Activated CD4-positive, alpha-beta T cell treated with anti-CD3 and anti-CD28 coated beads for 48 hours (primary cell): ENCODE measurements at regions not wholly inside any gene's neighbourhood (a gene's known extent, or its start where the extent isn't known, plus 50 kb on each side); places are given as distances from the start of the nearest gene placed in this dataset.

ENCODE experiments used
- DNase-seq: peaks from one replicate; pipeline ENCODE4 v3.0.0-alpha.2; 2020

DNA sequence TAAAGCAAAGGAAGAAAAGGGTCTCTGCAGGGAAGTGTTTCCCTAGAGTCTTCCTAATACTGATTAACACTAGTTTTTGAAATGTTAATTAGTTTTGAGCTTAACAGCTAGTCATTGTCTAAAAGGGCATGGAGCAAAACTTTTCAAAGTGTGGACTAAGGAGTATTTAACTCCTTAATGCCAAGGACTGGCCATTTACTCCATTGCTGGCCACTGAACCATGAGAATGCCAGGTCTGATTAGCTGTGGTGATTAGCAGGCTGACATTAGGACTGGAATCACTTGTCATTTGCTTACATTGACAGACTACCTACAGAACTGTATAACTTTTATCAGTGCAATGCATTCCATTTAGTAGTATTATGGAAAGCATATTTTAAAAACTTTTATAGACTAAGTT is 987.0 kb downstream of the NR2F1-AS1 start:
- no peak for DNase-seq

DNA sequence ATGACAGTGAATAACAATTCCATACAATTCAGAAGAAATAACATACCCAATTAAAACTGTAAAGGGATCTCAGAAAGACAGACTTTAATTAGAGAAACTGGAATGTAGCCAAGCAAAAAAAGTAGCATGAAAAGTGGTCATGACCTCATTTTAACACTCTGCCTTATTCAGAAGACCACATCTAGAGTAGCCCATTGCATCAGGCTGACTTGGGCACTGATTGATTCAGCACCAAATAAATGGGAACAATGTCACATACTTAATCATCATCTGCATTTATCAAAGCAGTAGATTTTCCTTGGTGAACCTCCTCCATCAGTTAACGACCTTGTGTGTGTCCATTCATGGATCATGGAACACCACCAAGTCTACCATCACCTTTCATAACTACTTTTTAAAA is 992.1 kb downstream of the NR2F1-AS1 start:
- DNase-seq, result no peak

DNA sequence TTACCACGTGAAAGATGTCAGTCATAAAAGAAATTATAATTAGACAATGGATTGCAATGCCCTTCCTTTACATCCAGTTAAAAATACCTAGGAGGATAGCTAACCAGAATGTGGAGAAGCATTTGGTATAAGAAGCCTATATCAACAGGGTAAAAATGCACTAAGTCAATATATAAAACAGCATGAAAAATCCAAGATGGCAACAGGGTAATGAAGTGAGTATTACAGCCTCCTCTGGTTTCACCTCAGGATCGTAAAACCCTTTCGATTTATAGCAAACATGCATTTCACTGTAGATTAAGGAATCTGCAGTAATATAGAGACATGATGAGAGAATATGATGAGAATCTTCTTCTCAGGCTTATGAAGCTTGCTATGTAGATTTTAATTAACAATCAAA is 999.3 kb downstream of the NR2F1-AS1 start:
- DNase-seq, result no peak

DNA sequence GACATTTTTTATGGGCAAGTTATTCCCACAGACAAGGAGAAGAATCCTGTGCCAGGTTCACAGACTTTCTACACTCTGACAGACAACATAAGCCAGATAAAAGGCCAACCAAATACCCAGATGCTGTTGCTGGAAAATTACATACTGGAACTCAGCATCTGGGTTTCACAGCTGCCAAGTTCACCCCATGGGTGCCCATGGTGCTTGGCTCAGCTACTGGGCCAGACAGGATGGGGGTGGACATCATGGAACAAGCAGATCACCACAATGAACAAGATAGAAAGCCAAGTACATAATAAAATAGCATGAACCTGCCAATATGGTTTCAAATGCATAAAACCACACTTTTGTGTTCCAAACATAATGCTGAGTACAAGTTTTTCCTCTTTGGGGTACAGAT is 999.8 kb downstream of the NR2F1-AS1 start:
- DNase-seq, result no peak

- no peak for DNase-seq
Observed at GRCh38 chr5:92580814-92581213, 1000.2 kb downstream of the NR2F1-AS1 start.

GRCh38 chr5:92574023-92574422 is 1007.0 kb downstream of the NR2F1-AS1 start:
- DNase-seq, result no peak

DNA sequence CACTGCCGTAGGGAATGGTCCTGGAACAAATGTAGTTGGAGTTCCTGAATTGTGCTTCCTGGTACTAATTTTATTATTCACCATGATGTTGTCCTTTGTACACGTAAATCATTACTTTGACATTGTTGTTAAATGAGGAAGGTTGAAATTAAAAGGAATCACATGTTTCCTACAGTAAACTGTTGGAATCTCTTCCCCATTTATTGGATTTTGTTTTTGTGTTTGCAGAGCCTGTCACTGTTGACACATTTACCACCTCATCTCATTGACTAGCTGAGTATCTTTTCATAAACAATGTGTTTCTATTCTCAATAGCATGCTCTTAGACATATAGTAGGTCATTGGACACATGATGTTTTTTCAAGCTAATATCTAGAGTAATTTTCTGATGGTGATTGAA is 1012.5 kb downstream of the NR2F1-AS1 start:
- no peak for DNase-seq

DNA sequence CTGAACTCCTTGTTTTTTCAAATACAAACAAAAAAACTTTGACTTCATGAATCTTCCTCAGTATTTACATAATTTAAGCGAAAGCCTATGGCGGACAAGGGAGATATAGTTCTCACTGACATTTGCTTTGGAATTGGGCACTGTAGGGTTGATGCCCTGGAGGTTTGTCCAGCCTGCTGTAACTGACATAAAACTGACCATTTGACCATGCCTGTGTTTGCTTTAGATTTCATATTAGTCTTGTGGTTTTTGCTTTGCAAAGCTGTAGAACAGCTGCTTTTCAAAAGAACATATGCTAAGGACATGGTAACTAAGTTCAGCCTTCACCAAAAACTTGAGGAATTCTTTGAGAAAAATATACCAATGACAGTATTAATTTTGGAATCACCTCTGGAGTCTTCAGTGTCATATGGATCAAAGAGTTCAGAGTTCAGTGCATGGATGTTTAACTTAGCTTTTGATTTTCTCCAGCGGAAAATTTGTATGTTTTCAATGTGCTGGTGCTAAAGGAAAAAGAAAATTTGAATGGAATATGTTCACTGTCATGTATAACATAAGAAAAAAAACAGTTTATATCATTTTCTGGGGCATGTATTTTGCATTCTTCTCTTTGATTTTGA is 1013.1 kb downstream of the NR2F1-AS1 start:
- DNase-seq, result no peak

- DNase-seq, result no peak
Observed at GRCh38 chr5:92566113-92566786, 1014.8 kb downstream of the NR2F1-AS1 start.

- DNase-seq, result no peak
Observed at GRCh38 chr5:92565673-92566072, 1015.3 kb downstream of the NR2F1-AS1 start.

- DNase-seq, result no peak
Observed at GRCh38 chr5:92562065-92562464, 1019.0 kb downstream of the NR2F1-AS1 start.

- no peak for DNase-seq
Observed at GRCh38 chr5:92561411-92561959, 1019.5 kb downstream of the NR2F1-AS1 start.

DNA sequence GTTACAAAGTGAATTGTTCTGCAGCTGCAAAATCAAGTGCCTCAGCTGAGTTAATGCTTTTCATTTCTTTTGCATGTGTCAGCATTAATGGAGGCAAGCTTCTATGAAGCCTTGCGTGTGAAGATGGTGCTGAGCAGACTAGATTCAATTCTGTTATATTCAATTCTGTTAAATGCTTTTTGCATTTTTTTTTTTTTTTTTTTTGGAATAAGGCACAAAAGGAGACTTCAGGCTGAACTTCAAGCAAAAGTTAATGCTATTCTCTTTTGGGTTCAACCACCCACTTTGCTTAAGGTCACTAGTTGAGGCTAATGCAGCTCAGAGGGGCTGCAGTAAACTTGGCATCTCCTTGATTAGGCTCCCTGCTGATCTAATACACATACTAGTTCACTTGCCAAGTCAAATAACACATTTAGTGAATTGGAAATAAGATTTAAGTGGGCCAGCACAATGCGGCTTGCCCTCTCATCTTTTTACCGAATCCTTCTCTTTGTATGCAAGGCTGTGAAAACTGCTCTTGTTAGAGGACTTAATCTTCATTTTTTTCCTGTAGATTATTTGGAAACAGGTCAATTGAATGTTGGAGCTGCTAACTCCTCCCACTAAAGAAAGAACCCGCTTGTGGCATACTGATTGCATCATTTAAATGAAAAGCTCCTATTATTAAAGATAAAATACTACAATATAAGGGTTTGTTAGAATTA is 1020.2 kb downstream of the NR2F1-AS1 start:
- DNase-seq, result no peak

DNA sequence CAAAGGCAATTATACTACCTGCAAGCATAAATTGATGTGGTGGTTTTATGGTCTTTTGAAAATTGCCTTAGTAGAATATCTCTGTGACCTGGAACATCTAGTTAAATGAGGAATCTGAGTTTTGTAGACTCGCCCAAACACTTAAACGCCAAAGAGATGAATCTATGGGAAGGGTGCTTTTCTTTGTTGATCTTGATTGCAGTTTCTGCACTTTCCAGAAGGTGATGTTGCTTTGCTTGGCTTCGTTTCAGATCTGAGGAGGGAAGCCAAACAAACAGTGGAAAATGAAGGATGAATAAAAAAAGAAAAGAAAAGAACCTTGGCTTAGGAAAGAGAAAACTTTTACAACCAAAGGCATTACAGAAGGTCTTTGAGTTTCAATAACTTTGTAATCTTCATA is 1021.2 kb downstream of the NR2F1-AS1 start:
- DNase-seq, result no peak

- no peak for DNase-seq
Observed at GRCh38 chr5:92559331-92559730, 1021.7 kb downstream of the NR2F1-AS1 start.

DNA sequence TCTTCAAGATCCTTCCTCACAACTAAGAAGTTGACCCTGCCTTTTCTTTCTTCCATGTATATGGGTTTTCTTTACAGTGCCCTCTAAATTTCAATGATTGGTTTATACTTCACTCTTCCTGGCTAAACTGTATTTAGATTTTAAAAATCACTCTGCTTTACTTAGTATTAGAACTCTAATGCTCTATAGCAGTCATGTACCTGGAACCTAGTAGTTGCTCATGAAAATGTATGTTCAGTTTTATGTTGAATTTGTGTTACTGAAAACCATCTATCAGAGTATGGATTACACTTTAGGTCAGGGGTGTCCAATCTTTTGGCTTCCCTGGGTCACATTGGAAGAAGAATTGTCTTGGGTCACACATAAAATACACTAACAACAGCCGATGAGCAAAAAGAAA is 1024.3 kb downstream of the NR2F1-AS1 start:
- DNase-seq, result no peak

DNA sequence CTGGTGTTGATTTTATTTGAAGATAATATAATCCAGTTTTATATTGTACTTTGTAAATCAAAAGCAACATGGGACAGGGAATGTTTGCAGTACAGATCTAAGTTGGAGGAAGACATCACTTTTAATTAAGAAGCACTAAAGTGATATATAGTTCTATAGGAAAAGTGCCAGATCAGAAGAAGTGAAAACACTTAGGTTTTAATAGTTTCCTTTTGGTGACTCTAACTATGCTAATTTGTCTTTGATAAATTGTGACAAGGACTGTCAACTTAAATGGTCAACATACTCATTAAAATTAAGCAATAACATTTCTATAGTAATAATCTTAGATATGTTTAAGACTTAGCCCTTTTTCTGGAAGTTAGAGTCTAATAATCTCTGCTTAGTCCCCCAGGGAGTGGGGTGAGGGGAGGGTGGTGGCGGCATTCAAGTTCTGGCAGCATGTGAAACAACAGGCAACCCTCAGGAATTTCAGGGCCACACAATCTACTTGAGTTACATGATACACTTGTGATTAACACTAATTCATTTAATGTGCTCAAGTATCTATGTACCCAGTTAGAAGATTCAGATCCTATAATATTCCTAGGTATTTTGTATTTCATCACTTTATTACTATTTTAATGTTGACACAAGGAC is 1026.5 kb downstream of the NR2F1-AS1 start:
- no peak for DNase-seq

GRCh38 chr5:92553326-92553725 is 1027.7 kb downstream of the NR2F1-AS1 start:
- no peak for DNase-seq

DNA sequence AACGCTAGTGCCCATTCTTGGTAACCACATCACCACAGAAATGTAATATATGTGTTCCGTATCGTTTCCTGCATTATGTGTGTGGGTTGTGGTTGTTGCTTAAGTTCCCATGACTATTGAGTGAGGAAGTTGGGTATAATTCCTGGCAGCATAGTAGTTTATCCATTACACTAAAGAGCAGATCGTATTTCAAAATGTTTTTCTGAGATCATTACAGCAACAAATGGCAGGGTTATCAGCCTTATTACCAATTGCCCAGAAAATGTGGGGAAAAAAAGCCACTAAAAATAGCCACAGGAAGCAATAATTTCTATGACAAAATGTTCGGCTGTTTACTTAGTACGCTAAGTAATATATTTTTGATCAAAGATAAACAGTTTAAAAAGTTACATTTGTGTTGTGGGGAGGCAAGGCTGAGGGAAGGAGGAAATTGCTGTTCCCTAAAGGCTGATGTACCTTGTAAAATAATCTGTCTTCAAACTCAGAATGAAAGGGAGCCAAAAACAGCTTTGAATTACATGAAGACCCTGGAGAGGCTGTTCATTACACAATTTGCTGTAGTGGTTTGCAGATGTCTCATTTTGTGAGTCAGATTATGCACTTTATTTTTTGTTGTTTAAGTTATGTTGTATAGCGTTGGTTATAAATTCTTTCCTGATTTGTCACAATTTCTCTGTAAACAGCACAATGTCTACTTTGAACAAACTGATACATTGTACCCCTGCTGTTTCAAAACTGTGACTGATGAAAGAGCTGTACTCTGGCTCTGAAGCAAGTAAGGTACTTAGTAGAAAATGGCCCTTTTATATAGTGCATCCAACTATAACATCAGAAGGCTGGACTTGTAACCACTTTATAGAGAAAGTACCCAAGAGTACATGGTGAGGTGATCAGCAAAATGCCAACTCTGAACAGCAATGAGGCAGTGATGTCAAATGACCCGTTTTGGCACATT is 1028.5 kb downstream of the NR2F1-AS1 start:
- DNase-seq, result no peak

DNA sequence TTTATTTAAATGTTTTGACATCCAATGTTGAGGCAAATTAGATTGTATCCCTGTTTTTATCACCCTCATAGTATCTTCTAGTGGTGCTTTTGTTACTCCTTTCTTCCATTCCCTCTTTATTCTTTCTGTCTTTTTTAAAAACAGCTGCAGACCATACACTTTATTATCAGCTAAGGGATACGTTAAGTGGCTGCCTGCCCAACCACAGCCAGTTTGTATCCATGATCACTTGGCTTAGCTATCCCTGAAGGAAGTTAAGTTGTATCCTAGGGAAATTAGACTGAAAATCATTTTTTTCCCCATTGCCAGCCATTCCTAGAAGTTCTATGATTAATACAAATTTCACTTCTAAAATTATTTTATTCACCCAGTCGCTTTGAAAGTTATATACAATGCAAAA is 1032.7 kb downstream of the NR2F1-AS1 start:
- no peak for DNase-seq

GRCh38 chr5:92544596-92544995 is 1036.4 kb downstream of the NR2F1-AS1 start:
- DNase-seq, result no peak

DNA sequence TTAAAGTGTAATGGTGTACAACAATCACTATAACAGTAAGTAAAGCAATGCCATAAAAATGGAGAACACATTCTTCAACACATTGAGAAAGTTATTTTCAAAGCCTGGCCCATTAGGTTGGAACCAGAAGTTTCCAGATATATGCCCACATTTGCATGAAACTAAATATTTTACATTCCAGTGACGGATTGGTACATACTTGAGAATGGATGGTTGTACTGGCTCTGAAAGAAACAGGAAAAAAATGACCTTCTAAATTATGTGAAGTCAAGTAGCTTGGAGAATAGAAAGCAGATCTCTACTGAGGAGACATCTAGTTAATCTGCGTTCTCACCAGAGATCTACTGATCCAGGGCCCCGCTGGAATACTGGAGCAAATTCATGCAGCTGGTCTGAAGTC is 1037.0 kb downstream of the NR2F1-AS1 start:
- DNase-seq, result no peak
